AG04450 (cell line): ENCODE measurements at regions not wholly inside any gene's neighbourhood (a gene's known extent, or its start where the extent isn't known, plus 50 kb on each side); places are given as distances from the start of the nearest gene placed in this dataset.
"Not testable (repeated sequence)": the region's sequence is repeated elsewhere in the genome, so short reads cannot be mapped to it uniquely, and the experiment has no call there.

Experiments used
- CTCF ChIA-PET: fragments of 300-600, 350-600 bp; formaldehyde crosslinking; extraction: SDS; loops from one replicate; lab custom pipeline; 2022; ENCODE audit warnings: antibody characterized with exemption, inconsistent platforms; lab: Charles Lee
- POLR2A ChIA-PET: fragments of 350-600 bp; formaldehyde crosslinking; extraction: SDS; loops from one replicate; lab custom pipeline; 2021; ENCODE audit warnings: antibody characterized with exemption, inconsistent platforms; lab: Yijun Ruan, JAX
- DNase-seq: peaks from one replicate; pipeline ENCODE4 v3.0.0-alpha.2; 2011; ENCODE audit warnings: low read depth, low spot score
- H3K27ac ChIP-seq: one replicate; pipeline ENCODE4 v1.5.1; 2012; ENCODE audit warnings: low read depth, low read length, control low read depth
- H3K27me3 ChIP-seq: one replicate; pipeline ENCODE4 v1.6.0; 2012; ENCODE audit warnings: low read length; ENCODE audit not compliant: control insufficient read depth, insufficient read depth
- H3K4me3 ChIP-seq: 2 replicates; pipeline ENCODE4 v1.5.1; 2011; ENCODE audit warnings: mild to moderate bottlenecking, low read depth, low read length, control low read depth
- H3K9me3 ChIP-seq: 2 replicates; pipeline ENCODE4 v1.5.1; 2012; ENCODE audit warnings: low read length; ENCODE audit not compliant: control insufficient read depth, insufficient read depth
- TF ChIP-seq, protein P1 (sequence below): IDR thresholded peaks from 2 replicates; pipeline ENCODE4 v1.5.1; 2011; ENCODE audit warnings: low read depth, low read length, control low read depth, inconsistent platforms

DNA sequence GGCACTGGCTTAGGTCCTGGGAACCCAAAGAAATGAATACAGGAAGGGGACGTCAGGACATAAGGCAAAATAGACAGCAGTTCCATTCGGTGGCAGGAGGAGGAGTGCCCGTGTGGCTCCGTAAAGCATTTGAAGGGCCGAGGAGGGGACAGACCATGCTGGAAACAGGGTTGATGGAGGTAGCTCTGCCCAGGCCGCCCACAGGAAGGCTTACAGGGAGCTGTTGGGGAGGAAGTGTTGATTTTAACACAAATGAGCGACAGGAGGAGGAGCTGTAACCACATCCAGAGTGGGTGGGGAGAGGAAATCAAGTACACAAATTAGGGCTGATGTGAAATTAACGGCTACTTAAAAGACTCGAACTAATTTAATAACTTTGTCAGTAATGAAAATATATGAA, 54.6 kb downstream of the RBFOX3 start:
- CTCF ChIA-PET = no interaction called here
- H3K27me3 ChIP-seq = peaks cover 10% of the 10 kb centered on the region
- TF ChIP-seq, protein P1, sequence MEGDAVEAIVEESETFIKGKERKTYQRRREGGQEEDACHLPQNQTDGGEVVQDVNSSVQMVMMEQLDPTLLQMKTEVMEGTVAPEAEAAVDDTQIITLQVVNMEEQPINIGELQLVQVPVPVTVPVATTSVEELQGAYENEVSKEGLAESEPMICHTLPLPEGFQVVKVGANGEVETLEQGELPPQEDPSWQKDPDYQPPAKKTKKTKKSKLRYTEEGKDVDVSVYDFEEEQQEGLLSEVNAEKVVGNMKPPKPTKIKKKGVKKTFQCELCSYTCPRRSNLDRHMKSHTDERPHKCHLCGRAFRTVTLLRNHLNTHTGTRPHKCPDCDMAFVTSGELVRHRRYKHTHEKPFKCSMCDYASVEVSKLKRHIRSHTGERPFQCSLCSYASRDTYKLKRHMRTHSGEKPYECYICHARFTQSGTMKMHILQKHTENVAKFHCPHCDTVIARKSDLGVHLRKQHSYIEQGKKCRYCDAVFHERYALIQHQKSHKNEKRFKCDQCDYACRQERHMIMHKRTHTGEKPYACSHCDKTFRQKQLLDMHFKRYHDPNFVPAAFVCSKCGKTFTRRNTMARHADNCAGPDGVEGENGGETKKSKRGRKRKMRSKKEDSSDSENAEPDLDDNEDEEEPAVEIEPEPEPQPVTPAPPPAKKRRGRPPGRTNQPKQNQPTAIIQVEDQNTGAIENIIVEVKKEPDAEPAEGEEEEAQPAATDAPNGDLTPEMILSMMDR = no peak
- H3K9me3 ChIP-seq = no peaks in the 10 kb centered on the region
- no peak overlapping the region for H3K4me3 ChIP-seq
- no peak for DNase-seq
- no peak overlapping the region for H3K27ac ChIP-seq
- POLR2A ChIA-PET = no interaction called here

DNA sequence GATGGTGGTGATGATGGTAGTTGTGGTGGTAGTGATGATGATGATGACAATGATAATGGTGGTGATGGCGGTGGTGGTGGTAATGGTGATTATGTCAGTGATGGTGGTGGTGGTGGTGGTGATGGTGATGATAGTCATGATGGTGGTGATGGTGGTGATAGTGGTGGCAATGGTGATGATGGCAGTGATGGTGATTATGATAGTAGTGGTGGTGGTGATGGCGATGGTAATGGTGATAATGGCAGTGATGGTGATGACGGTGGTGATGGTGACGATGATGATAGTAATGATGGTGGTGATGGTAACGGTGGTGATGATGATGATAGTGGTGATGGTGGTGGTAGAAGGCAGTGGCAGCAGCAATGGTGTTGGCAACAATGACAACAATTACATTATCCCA, 55.3 kb downstream of the RBFOX3 start:
- no peaks in the 10 kb centered on the region for H3K9me3 ChIP-seq
- H3K27me3 ChIP-seq = peaks cover 10% of the 10 kb centered on the region
- no peak overlapping the region for H3K27ac ChIP-seq
- TF ChIP-seq, protein P1 = no peak
- DNase-seq = no peak
- ChIA-PET CTCF (no interaction called here), POLR2A (no interaction called here)
- H3K4me3 ChIP-seq = no peak overlapping the region

DNA sequence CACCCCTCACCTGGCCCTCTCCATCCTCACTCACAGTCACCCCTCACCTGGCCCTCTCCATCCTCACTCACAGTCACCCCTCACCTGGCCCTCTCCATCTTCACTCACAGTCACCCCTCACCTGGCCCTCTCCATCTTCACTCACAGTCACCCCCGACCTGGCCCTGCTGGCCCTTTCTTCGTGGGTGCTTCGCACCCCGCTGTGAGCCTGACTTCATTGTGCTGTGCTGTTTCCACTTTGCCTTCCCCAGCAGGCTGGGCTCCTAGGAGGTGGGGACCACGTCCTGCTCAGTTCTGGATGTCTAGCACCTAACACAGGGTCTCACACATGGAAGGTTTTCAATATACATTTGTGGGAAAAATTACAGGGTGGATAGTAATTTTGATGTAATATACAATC, 56.5 kb downstream of the RBFOX3 start:
- H3K27ac ChIP-seq, POLR2A ChIA-PET, H3K4me3 ChIP-seq, H3K9me3 ChIP-seq, CTCF ChIA-PET, DNase-seq: not testable (repeated sequence)
- peaks cover 10% of the 10 kb centered on the region for H3K27me3 ChIP-seq

DNA sequence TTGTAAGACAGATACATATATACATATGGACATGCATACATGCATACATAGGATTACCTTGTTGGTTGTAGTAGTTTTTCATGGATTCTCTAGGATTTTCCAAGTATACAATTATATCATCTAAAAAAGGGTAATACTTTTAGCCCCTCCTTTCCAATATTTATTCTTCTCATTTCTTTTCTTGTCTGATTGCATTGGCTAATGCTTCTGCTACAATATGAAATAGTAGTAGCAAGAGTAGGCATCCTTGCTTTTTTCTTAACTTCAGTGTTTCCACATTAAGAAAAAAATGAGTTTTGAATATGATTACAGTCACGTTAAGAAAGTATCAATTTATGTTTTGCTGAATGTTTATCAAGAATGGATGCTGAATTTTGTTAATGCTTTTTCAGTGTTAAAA, 58.0 kb downstream of the RBFOX3 start:
- Histone ChIP-seq H3K9me3 (no peaks in the 10 kb centered on the region; the same call in 1 of the 2 replicates), H3K4me3 (no peak overlapping the region), H3K27me3 (peaks cover 3% of the 10 kb centered on the region), H3K27ac (no peak overlapping the region)
- TF ChIP-seq, protein P1 = no peak
- no peak for DNase-seq
- ChIA-PET CTCF (no interaction called here), POLR2A (no interaction called here)

DNA sequence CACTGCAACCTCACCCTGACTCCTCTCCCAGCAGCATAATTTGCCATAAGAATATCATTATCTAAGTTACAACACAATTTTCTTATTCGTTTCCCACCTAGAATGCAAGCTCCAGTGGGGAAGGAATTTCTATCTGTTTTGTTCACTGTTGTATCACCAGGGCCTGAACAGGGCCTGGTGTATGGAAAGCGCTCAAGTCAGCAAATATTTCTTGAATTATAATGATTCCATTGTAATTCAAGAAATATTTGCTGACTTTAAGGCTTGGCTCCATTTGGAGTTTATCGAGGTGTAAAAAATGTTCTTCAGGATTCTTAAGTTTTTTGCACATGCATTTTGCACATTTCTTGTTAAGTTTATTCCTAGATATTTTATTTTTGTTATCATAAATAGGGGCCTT, 58.4 kb downstream of the RBFOX3 start:
- Histone ChIP-seq H3K9me3 (no peaks in the 10 kb centered on the region; the same call in 1 of the 2 replicates), H3K4me3 (no peak overlapping the region), H3K27me3 (peaks cover 2% of the 10 kb centered on the region), H3K27ac (no peak overlapping the region)
- ChIA-PET POLR2A (no interaction called here), CTCF (no interaction called here)
- TF ChIP-seq, protein P1 = no peak
- no peak for DNase-seq
